ENCODE measurements at regions not wholly inside any gene's neighbourhood (a gene's known extent, or its start where the extent isn't known, plus 50 kb on each side); places are given as distances from the start of the nearest gene placed in this dataset.
"Not testable (repeated sequence)": the region's sequence is repeated elsewhere in the genome, so short reads cannot be mapped to it uniquely, and the experiment has no call there.

GRCh38 chr16:26395700-26396099, 671.0 kb upstream of the C16orf82 start:
- DNase-seq, result no peak

DNA sequence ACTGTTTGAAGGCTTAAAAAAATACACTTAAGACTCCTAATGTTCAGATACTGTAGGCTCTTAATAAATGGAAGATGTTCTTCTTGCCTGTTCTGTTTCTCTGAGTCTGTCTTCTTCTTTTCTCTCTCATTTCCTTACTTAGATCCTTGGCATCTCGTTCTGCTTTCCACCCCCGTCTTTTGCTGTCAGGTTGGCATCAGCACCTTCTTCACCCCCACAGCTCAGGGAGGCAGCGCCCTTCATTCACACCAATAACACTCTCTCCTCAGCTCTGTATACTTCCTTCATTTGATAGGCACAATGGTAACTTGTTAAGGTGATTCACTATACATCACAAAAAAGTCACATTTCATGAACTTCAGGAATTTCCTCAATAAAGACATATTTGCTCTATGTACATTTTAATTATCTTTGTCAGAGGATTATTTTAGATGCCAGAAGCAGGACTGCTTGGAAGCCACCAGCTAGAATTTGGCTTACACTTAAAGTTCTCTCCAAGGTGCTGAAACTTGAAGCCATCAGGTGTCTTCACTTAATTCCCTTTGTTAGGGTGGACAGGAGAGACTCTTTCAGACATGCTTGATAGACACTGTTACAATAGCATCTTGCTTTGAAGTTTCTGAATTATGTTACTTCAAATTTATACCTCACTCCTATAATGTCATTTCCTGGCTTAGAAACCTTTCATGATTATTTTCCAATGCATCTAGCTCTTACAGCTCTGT, 670.1 kb upstream of the C16orf82 start:
- no peak for DNase-seq

GRCh38 chr16:26413780-26414179, 652.9 kb upstream of the C16orf82 start:
- no peak for DNase-seq

- not testable (repeated sequence) for DNase-seq
Observed at GRCh38 chr16:26419458-26419857, 647.3 kb upstream of the C16orf82 start.

GRCh38 chr16:26430618-26431017, 636.1 kb upstream of the C16orf82 start:
- no peak for DNase-seq

GRCh38 chr16:26433807-26434206, 632.9 kb upstream of the C16orf82 start:
- DNase-seq, result no peak

DNA sequence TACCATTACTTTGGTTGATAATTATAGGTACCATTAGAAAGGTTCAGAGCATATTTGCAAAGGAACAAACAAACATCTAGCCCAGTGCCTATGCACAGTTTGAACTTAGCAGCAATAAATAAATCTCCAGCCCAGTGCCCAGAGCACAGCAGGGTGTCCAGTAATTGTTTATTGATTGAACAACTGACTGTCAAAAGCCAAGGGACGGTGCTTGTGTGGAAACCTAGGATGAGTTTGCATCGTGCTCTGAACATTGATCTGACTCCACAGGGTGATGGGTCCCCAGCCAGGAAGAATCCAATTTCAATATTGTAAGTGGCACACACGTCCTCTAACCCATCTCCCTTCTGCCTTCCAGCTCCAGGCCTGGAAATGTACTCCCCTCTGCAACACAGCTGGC, 625.5 kb upstream of the C16orf82 start:
- DNase-seq, result no peak

GRCh38 chr16:26442321-26442720, 624.4 kb upstream of the C16orf82 start:
- no peak for DNase-seq

DNA sequence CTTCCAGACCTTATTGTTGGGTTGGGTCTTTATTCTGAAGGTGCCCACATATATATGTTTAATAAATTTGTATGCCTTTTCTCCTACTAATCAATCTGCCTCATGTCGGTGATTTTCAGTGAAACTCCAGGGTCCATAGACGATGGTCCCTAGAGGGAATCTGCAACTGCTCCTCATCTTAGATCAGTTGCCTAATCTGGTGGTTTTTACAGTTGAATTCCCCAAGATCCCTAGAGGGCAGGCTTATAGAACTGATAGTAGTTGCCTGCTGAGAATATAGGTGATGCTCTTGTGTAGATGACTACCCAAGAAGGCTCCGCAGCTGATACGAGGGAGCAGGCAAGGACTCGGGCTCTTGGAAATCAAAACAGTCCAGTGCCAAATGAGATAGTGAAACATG, 619.2 kb upstream of the C16orf82 start:
- DNase-seq, result no peak

GRCh38 chr16:26453215-26453614, 613.5 kb upstream of the C16orf82 start:
- no peak for DNase-seq

GRCh38 chr16:26454102-26454501, 612.6 kb upstream of the C16orf82 start:
- no peak for DNase-seq

GRCh38 chr16:26456074-26456473, 610.7 kb upstream of the C16orf82 start:
- no peak for DNase-seq

- DNase-seq, result no peak
Observed at GRCh38 chr16:26457095-26457494, 609.6 kb upstream of the C16orf82 start.

- DNase-seq, result no peak
Observed at GRCh38 chr16:26457882-26458281, 608.8 kb upstream of the C16orf82 start.

DNA sequence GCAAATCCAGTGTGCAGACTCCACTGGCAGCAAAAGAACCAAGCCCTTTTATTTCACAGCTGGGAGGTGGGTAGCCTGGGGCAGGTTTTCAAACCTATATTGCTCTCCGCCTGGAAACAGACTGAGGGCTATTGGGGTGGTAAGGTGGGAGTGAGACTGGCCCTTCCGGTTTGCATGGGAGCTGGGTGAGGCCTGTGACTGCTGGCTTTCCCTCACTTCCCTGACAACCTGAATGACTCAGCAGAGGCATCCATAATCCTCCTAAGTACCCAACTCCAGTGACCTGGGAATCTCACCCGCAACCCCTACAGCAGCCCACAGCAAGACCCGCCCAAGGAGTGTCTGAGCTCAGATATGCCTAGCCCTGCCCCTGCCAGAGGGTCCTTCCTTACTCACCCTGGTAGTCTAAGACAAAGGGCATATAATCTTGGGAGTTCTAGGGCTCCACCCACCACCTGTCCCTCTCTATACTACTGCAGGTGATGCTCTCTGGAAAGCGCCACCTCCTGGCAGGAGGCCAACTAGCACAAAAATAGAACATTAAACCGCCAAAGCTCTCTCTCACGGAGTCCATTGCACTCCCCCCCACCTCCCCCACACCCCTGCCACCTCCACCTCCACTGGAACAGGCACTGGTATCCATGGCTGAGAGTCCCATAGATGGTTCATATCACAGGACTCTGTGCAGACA, 602.0 kb upstream of the C16orf82 start:
- DNase-seq, result no peak

GRCh38 chr16:26474405-26474804, 592.3 kb upstream of the C16orf82 start:
- DNase-seq, result not testable (repeated sequence)

DNA sequence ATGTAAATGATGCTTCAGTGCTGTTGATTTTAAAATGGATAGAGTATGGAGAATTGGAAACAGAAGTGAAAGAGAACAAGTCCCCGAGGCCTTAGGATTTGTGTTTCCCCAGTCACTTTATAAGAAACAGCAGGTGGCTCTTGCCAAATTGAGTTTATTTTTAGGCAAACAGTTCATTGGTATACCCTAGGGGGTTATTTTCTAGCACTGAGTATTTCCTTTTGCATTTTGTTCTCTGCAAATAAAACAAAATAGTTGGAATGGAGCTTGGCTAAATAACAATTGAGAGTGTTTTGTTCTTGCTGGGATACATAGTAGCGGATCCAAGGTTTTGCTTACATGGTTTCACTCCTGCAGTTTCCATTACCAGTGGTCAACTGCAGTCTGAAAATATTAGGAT, 591.1 kb upstream of the C16orf82 start:
- no peak for DNase-seq

DNA sequence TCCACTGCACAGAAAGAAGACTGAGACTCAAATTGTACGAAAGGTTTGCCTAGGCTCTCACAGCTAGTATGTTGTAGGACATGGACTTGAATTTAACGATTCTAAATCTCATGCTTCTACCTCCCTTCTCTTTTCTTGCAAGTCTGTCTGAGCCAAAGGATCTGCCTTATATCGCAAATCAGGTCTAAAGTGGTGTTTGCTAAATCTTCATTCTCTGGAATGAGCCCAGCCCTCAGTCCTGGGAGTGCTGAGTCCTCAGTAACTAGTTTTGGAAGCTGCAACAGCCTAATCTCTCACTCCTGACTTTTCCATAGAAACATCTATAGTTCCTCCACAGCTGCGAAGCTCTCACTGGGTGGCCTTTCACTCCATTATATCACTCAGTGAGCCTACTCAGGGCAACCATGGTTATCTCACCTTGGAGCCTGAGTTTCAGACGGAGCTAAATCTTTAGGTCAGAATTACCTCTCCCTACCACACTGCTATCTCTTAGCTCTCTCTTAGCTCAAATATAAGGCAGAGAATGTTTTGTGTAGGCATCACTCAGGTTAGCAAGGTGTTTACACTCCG, 575.5 kb upstream of the C16orf82 start:
- no peak for DNase-seq

- no peak for DNase-seq
Observed at GRCh38 chr16:26491962-26492361, 574.8 kb upstream of the C16orf82 start.

GRCh38 chr16:26493751-26494150, 573.0 kb upstream of the C16orf82 start:
- DNase-seq, result no peak

GRCh38 chr16:26497896-26498295, 568.8 kb upstream of the C16orf82 start:
- no peak for DNase-seq

GRCh38 chr16:26500326-26500725, 566.4 kb upstream of the C16orf82 start:
- no peak for DNase-seq

- DNase-seq, result no peak
Observed at GRCh38 chr16:26505496-26505895, 561.2 kb upstream of the C16orf82 start.

DNA sequence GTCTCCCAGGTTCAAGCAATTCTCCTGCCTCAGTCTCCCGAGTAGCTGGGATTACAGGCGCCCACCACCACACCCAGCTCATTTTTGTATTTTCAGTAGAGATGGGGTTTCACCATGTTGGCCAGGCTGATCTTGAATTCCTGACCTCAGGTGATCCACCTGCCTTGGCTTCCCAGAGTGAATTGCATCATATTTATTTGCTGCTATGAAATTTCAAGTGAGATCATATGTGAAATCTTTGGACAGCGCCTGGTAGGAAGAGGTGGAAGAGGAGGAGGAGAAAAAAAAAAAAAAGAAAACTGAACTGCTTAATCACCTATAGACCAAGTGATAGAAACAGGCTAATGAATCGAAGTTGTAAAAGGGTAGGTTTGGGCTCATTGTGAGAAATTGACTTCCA, 557.8 kb upstream of the C16orf82 start:
- not testable (repeated sequence) for DNase-seq

All from NCI-H2029 (cell line).